ENCODE measurements at regions not wholly inside any gene's neighbourhood (a gene's known extent, or its start where the extent isn't known, plus 50 kb on each side); places are given as distances from the start of the nearest gene placed in this dataset.
"Not testable (repeated sequence)": the region's sequence is repeated elsewhere in the genome, so short reads cannot be mapped to it uniquely, and the experiment has no call there.

DNA sequence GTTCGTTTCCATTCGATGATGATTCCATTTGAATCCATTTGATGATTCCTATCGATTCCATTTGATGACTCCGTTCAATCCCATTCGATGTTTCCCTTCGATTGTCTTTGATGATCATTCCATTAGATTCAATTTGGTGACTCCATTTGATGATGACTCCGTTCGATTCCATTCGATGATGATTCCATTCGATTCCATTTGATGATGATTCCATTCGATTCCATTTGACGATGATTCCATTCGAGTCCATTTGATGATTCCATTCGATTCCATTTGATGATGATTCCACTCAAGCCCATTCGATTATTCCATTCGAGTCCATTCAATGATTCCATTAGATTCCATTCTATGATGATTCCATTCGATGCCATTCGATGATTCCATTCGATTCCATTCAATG is 2730.6 kb downstream of the RPIA start:
- DNase-seq, result not testable (repeated sequence)

GRCh38 chr2:91427148-91427547 is 2735.7 kb downstream of the RPIA start:
- DNase-seq, result not testable (repeated sequence)

DNA sequence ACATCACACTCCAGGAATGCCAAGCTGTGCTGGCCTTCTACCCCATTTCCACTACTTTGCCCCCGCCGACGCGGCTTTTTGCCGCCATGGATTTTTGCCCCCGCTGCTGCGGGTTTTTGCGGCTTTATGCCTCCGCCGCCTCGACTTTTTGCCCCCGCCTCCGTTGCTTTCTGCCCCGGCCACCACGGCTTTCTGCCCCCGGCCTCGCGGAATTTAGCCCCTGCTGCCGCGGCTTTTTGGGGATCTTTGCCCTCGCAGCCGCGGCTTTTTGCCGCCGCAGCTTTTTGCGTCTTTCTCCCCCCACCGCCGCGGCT is 2750.4 kb downstream of the RPIA start:
- not testable (repeated sequence) for DNase-seq

- DNase-seq, result peak in 1 of 2 donors; percentile 1
Observed at GRCh38 chr2:91442246-91442905, 2750.9 kb downstream of the RPIA start.

DNA sequence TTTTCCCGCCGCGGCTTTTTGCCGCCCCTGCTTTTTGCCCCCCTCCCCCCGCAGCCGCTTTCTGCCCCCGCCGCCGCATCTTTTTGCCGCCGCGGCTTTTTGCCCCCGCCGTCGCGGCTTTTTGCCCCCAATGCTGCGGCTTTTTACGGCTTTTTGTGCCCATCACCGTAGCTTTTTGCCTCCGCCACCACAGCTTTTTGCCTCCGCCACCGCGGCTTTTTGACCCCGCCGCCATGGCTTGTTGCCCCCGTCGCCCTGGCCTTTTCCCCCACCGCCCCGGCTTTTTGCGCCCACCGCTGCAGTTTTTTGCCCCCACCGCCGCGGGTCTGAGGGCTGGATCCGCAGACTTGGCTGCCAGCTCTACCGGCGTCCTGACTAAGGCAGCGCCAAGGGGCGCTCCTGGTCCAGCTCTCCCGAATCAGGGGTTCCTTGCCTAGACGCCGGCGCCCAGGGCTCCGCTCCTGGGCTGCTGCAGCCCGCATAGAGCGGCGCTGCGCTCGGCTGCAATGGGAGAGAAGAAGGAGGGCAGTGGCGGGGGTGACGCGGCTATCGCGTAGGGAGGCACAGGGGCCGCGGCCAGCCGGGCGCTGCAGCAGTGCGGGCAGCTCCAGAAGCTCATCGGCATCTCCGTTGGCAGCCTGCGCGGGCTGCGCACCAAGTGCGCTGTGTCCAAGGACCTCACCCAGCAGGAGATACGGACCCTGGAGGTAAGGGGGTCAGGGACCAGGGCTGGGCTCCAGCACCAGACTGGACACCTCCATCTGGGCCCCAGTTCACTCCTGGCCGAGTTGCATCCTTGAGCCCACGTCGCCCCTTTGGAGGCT is 2751.6 kb downstream of the RPIA start:
- peak in 1 of 2 donors; percentile 0 for DNase-seq

- not testable (repeated sequence) for DNase-seq
Observed at GRCh38 chr2:91443730-91444115, 2752.2 kb downstream of the RPIA start.

DNA sequence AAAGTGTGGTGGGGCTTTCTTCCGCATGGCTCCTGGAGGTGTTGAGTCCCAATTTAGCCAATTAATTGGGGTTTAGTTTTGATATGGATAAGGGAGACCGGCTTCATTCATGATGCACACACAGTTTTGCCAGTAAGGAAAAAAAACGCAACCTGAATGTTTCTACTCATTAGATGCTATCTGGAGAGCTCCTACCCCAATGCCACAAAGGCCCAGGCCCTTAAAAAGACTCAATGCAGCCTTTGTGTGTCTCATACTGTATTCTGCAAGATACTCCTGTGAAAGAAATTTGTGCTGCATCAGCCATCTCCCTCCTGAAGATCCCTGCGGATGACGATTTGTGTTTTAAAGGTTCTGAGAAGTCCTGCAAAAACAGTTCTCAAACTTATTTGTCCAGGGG is 2754.2 kb downstream of the RPIA start:
- not testable (repeated sequence) for DNase-seq

GRCh38 chr2:91446489-91446888 is 2755.0 kb downstream of the RPIA start:
- DNase-seq, result not testable (repeated sequence)

- DNase-seq, result not testable (repeated sequence)
Observed at GRCh38 chr2:91446915-91447314, 2755.4 kb downstream of the RPIA start.

DNA sequence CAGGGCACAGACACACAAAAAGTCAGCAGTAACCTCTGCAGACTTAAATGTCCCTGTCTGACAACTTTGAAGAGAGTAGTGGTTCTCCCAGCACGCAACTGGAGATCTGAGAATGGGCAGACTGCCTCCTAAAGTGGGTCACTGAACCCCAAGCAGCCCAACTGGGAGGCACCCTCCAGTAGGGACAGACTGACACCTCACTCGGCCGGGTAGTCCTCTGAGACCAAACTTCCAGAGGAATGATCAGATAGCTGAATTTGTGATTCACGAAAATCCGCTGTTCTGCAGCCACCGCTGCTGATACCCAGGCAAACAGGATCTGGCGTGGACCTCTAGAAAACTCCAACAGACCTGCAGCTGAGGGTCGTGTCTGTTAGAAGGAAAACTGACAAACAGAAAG is 2756.0 kb downstream of the RPIA start:
- not testable (repeated sequence) for DNase-seq

DNA sequence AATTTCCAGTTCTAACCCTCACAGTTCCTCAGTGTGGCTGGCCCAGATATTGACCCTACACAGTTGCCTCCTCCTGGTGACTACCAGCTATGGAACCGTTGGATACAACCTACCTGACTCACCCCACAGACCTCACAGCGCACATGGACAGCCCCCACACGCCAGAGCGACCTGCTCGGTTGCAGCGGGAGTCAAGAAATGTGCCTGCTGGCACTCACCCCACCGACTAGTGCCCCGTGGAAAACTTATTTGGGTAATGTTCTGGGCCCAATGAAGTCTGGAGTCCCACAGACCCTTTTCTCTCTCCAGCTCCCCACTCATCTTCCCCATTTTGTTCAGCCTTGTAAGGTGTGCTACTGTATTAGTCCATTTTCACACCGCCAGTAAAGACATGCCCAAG is 2770.8 kb downstream of the RPIA start:
- not testable (repeated sequence) for DNase-seq

DNA sequence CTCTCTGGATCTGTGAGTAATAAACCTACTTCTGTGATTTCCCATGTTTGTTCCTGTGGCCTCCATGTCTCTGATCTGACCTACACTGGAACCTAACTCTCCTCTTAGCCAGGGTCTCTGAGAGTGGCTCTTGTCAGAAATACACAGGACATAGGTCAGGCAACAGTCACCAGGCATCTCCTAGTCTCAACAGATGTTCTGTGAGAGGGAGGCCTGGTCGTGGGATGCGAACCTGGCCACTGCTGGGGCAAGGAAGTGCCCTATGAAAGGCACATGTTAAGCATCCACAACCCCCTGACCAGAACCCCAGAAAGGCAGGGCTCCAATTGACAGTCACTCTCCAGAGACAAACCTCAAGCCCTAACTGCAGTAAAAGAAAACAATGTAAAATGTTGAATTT is 2771.5 kb downstream of the RPIA start:
- DNase-seq, result not testable (repeated sequence)

DNA sequence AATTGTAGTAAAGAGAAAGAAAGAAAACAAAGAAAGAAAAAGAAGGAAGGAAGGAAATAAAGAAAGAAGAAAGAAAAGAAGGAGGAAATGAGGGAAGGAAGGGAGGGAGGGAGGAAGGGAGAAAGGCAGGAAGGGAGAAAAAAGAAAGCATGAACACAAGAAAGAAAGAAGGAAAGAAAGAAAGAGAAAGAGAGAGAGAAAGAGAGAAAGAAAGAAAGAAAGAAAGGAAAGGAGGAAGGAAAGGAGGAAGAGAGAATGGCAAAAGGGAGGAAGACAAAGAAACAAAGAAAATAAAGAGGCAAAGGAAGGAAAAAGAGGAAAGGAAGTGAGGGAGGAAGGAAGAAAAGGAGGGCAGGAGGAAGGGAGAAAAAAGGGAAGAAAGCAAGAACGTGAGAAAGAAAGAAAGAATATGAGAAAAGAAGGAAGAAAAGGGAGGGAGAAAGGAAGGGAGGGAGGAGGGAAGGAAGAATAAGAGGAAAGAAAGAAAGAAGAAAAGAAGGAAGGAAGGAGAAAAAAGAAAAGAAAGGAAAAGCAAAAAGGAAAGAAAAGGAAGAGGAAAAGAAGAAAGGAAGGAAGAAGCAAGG is 2775.4 kb downstream of the RPIA start:
- not testable (repeated sequence) for DNase-seq

DNA sequence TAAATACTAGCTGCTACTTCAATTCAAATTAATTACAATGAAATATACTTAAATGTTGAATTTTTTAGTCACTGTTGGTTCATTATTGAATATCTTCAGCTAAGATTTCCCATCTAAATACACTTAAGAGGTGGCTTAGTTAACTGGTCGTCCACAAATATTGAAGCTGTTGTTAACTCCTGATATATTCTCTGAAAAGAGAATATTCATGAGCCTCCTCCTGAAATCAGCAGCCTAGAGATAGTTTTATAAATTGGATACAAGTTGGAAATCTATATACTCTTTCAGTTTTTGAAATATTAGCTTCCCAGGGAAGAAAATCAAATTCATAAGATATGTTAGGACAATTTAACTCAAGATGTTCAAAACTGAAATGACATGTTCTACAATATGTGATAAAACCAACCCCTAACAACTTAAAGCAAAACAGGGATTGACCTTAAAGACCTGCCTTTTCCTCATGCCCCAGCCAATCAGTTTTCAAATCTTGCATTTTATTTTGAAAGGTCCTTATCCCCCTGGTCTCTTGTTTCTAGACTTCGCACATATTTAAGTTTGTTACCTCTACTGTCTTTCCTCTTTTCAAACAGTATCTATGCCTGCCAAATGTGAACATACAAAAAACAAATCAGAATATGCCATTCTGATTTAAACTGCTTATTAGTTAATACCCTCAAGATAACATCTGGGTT is 2784.9 kb downstream of the RPIA start:
- peak in 1 of 2 donors; percentile 1 for DNase-seq

DNA sequence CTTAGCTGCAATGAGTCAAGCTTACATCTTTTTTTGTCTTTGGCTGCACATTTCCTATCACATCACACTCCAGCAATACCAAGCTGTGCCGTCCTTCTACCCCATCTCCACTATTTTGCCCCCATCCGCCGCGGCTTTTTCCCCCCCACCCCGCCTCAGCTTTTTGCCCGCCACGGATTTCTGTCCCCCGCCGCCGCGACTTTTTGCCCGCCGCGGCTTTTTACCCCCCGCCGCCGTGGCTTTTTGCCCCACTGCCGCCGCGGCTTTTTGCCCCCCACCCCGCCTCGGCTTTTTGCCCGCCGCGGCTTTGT is 2785.4 kb downstream of the RPIA start:
- DNase-seq, result peak in 1 of 2 donors; percentile 1

- not testable (repeated sequence) for DNase-seq
Observed at GRCh38 chr2:91477291-91477690, 2785.8 kb downstream of the RPIA start.

DNA sequence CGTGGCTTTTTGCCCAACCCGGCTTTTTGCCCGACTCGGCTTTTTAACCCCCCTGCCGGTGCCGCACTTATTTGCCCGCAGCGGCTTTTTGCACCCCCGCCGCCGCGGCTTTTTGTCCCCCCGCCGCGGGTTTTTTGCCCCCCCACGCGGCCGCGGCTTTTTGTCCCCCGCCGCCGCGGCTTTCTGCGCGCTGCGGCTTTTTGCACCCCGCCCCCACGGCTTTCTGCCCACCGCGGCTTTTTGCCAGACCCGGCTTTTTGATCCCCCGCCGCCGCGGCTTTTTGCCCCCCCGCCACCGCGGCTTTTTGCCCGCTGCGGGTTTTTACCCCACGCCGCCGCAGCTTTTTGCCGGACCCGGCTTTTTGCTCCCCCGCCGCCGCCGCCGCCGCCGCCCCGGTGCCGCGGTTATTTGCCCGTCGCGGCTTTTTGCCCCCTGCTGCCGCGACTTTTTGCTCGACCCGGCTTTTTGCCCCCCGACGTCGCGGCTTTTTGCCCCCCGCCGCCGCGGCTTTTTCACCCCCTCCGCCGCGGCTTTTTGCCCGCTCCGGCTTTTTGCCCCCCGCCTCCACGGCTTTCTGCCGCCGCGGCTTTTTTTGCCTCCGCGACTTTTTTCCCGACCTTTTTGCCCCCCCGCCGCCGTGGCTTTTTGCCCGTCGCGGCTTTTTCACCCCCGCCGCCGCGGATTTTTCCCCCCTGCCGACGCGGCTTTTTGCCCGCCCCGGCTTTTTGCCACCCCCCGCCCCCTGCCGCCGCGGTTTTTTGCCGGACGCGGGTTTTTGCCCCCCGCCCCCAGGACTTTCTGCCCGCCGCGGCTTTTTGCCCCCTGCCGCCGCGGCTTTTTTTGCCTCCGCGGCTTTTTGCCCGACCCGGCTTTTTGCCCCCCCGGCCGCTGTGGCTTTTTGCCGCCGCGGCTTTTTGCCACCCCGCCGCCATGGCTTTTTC is 2786.5 kb downstream of the RPIA start:
- peak; percentile 42 to 58 for DNase-seq

DNA sequence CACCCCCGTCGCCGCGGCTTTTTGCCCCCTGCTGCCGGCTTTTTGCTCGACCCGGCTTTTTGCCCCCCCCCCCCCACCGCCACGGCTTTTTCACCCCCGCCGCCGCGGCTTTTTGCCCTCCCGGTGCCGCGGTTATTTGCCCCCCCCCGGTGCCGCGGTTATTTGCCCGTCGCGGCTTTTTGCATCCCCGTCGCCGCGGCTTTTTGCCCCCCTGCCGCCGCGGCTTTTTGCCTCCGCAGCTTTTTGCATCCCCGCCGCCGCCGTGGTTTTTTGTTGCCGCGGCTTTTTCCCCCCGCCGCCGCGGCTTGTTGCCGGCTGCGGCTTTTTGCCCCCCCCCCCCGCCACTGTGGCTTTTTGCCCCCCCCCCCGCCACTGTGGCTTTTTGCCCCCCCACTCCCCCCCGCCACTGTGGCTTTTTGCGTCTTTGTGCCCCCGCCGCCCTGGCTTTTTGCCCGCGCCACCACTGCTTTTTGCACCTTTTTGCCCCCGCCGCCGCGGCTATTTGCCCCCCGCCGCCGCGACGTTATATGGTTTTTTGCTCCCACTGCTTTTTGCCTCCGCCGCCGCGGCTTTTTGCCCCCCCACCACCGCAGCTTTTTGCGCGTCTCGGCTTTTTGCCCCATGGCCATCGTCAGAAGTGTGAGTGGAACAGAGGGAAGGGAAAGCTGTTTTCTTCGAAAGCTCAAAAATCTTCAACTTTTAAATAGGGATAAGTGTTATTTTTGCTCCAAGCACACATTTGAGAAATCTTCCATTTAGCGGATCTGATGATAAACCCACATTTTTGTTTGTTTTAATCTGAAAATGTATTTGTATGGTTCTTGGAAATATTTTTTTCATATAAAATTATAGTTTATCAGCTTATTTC is 2787.6 kb downstream of the RPIA start:
- DNase-seq, result peak in 1 of 2 donors; percentile 12

- DNase-seq, result not testable (repeated sequence)
Observed at GRCh38 chr2:91485226-91485625, 2793.8 kb downstream of the RPIA start.
